ENCODE measurements at regions not wholly inside any gene's neighbourhood (a gene's known extent, or its start where the extent isn't known, plus 50 kb on each side); places are given as distances from the start of the nearest gene placed in this dataset.

GRCh38 chr5:165026971-165027370 is 1521.6 kb downstream of the MAT2B start:
- Histone ChIP-seq H3K79me2 (ENCODE audit: insufficient read depth, low read depth, low read length) (no peaks in the 10 kb centered on the region), H3K9me2 (ENCODE audit: insufficient read depth, low read length) (no peaks in the 10 kb centered on the region), H4K20me1 (ENCODE audit: insufficient read depth, low read length) (no peaks in the 10 kb centered on the region), H3K9me3 (ENCODE audit: low read length) (no peaks in the 10 kb centered on the region), H3K4me1 (ENCODE audit: insufficient read depth, low read length, poor library complexity, severe bottlenecking) (no peaks in the 10 kb centered on the region), H3K4me2 (ENCODE audit: low read length) (no peak overlapping the region), H3K36me3 (ENCODE audit: insufficient read depth, low read length) (no peaks in the 10 kb centered on the region), H2AFZ (ENCODE audit: low read length) (no peak overlapping the region), H3K27ac (ENCODE audit: low read depth, low read length, poor library complexity, severe bottlenecking) (no peak overlapping the region), H3K4me3 (ENCODE audit: low read depth, low read length, poor library complexity, severe bottlenecking) (no peak overlapping the region)
- ChIA-PET POLR2A (no interaction called here), CTCF (ENCODE audit: unreplicated experiment) (no interaction called here)
- DNase-seq (ENCODE audit: low spot score): no peak
- TF ChIP-seq, protein P1, sequence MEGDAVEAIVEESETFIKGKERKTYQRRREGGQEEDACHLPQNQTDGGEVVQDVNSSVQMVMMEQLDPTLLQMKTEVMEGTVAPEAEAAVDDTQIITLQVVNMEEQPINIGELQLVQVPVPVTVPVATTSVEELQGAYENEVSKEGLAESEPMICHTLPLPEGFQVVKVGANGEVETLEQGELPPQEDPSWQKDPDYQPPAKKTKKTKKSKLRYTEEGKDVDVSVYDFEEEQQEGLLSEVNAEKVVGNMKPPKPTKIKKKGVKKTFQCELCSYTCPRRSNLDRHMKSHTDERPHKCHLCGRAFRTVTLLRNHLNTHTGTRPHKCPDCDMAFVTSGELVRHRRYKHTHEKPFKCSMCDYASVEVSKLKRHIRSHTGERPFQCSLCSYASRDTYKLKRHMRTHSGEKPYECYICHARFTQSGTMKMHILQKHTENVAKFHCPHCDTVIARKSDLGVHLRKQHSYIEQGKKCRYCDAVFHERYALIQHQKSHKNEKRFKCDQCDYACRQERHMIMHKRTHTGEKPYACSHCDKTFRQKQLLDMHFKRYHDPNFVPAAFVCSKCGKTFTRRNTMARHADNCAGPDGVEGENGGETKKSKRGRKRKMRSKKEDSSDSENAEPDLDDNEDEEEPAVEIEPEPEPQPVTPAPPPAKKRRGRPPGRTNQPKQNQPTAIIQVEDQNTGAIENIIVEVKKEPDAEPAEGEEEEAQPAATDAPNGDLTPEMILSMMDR (conservative IDR thresholded peaks at IDR 0.05; ENCODE audit: low read length): no peak
- no peak for TF ChIP-seq EZH2phosphoT487 (IDR thresholded peaks at IDR 0.05; ENCODE audit: borderline replicate concordance, low read depth, low read length)
- intact Hi-C loops (cut with micrococcal nuclease; ENCODE audit: unreplicated experiment): no loop called here
- no TSS peak for BruUV-seq (replicated peaks)

DNA sequence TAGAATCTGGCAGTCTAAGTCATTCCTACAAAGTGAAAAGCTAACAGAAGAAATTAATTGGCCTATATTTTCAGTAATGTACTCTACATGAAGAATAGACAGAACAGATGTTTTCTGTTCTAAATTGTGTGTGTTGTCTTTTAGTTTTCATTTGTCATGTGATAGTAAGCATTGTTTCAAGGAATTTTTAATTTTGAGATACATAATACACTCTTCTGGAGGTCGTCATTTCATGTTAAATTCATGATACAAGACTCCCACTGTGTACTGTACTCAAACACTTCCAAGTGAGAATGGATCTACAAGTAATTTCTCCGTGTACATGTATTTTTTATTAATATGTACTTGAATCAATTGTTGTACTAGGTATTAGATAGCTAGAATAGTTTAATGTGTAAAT is 1522.9 kb downstream of the MAT2B start:
- no peak overlapping the region for H2AFZ ChIP-seq (ENCODE audit: low read length)
- no peak for TF ChIP-seq EZH2phosphoT487 (IDR thresholded peaks at IDR 0.05; ENCODE audit: borderline replicate concordance, low read depth, low read length)
- TF ChIP-seq, protein P1 (conservative IDR thresholded peaks at IDR 0.05; ENCODE audit: low read length): no peak
- intact Hi-C loops (cut with micrococcal nuclease; ENCODE audit: unreplicated experiment): no loop called here
- no peaks in the 10 kb centered on the region for H4K20me1 ChIP-seq (ENCODE audit: insufficient read depth, low read length)
- no peak overlapping the region for H3K4me3 ChIP-seq (ENCODE audit: low read depth, low read length, poor library complexity, severe bottlenecking)
- H3K79me2 ChIP-seq (ENCODE audit: insufficient read depth, low read depth, low read length): no peaks in the 10 kb centered on the region
- no peak for DNase-seq (ENCODE audit: low spot score)
- no peaks in the 10 kb centered on the region for H3K9me2 ChIP-seq (ENCODE audit: insufficient read depth, low read length)
- no peak overlapping the region for H3K4me2 ChIP-seq (ENCODE audit: low read length)
- H3K4me1 ChIP-seq (ENCODE audit: insufficient read depth, low read length, poor library complexity, severe bottlenecking): no peaks in the 10 kb centered on the region
- ChIA-PET CTCF (ENCODE audit: unreplicated experiment) (no interaction called here), POLR2A (interaction anchor here (0.7 kb wide), 1 partner anchor 1739 kb away, joined by 3 read pairs; no protein-coding TSS in a partner anchor)
- H3K36me3 ChIP-seq (ENCODE audit: insufficient read depth, low read length): no peaks in the 10 kb centered on the region
- no peaks in the 10 kb centered on the region for H3K9me3 ChIP-seq (ENCODE audit: low read length)
- no TSS peak for BruUV-seq (replicated peaks)
- no peak overlapping the region for H3K27ac ChIP-seq (ENCODE audit: low read depth, low read length, poor library complexity, severe bottlenecking)

GRCh38 chr5:165029099-165029870 is 1523.9 kb downstream of the MAT2B start:
- no peaks in the 10 kb centered on the region for H3K36me3 ChIP-seq (ENCODE audit: insufficient read depth, low read length)
- BruUV-seq (replicated peaks): no TSS peak
- no peaks in the 10 kb centered on the region for H4K20me1 ChIP-seq (ENCODE audit: insufficient read depth, low read length)
- no peaks in the 10 kb centered on the region for H3K9me3 ChIP-seq (ENCODE audit: low read length)
- DNase-seq (ENCODE audit: low spot score): peak; percentile 1
- no peak overlapping the region for H3K27ac ChIP-seq (ENCODE audit: low read depth, low read length, poor library complexity, severe bottlenecking)
- CTCF ChIA-PET (ENCODE audit: unreplicated experiment): no interaction called here
- intact Hi-C loops (cut with micrococcal nuclease; ENCODE audit: unreplicated experiment): no loop called here
- H2AFZ ChIP-seq (ENCODE audit: low read length): no peak overlapping the region
- H3K4me3 ChIP-seq (ENCODE audit: low read depth, low read length, poor library complexity, severe bottlenecking): no peak overlapping the region
- H3K4me1 ChIP-seq (ENCODE audit: insufficient read depth, low read length, poor library complexity, severe bottlenecking): no peaks in the 10 kb centered on the region
- TF ChIP-seq EZH2phosphoT487 (IDR thresholded peaks at IDR 0.05; ENCODE audit: borderline replicate concordance, low read depth, low read length): no peak
- TF ChIP-seq, protein P1 (conservative IDR thresholded peaks at IDR 0.05; ENCODE audit: low read length): no peak
- H3K79me2 ChIP-seq (ENCODE audit: insufficient read depth, low read depth, low read length): no peaks in the 10 kb centered on the region
- no peak overlapping the region for H3K4me2 ChIP-seq (ENCODE audit: low read length)
- POLR2A ChIA-PET: no interaction called here
- H3K9me2 ChIP-seq (ENCODE audit: insufficient read depth, low read length): no peaks in the 10 kb centered on the region
